Skin of body (tissue), 1 donor: ENCODE measurements at regions not wholly inside any gene's neighbourhood (a gene's known extent, or its start where the extent isn't known, plus 50 kb on each side); places are given as distances from the start of the nearest gene placed in this dataset.
A peak's percentile ranks its signal among the peaks of the same experiment; 100 is the strongest.

Source experiments
- DNase-seq: peaks from one replicate; lab custom pipeline; 2025; lab: John Stamatoyannopoulos, UW

DNA sequence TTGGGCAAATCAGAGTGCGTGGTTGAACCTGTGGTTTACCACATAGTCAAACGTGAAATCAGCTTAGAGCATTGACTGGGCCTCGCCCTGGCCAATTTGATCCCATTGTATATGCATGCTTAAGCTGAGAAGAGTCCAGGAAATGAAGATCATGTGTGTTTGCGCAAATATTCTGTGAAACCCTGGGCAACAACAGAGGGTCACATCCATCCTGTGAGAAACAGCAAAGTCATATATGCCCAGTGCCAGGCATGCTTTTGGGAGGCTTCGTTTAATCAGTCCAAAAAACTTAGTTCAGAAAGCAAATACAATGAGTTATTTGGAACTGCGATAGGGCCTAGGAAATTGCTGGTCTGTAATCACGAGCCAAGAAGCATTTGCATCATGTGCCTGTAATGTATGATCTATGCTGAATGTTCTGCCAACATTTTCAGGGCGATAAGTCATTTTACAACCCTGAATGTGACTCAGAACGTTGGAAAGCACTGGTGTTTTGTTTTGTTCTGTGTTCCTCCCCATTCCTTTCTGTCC lies 412.1 kb upstream of the CELF2 start:
- peak; percentile 92 for DNase-seq

DNA sequence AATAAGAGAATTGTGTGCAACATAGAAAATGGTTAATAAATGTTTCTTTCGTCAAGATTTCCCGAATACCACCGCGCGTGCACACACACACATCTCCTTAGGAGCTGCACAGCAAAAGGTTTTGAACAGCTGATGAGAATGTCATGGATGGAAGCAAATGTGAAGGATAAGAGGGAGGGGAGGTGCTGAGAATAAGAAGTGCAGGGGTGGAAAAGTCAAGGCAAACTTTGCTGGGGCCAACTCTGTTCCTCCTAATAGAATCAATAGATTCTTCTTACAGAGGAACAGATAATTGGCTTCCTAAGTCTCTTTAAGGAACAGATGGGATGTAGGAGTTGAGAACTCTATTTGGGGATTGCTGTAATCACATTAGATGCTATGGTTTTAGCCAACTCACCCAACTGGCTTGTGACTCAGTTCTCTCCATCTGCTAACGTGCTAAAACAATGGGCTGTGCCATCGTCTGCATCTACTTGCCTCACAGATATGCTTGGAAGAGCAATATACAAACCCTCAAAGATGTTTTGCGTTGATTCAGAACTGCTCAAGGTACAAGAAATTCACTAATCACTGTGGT lies 408.2 kb upstream of the CELF2 start:
- no peak for DNase-seq

- no peak for DNase-seq
These were observed 407.5 kb upstream of the CELF2 start for GRCh38 chr10:10610171-10610570.

DNA sequence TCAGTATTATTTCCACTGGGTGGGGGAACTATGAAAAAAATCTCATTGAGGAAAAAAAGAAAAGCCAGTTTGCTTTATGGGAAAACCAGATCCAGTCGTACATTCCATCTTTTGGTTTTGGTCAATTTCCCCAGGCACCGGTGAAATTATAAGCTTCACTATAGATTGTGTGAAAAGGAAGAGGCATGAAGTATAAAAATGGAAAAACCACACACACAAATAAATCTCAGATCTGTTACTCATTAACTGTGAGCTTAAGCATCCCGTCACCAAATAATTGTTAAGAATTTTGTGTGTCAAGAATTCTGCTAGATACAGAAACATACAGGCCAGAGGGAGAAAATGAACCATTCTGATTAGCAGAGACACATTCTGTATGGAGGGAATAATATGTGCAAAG lies 405.5 kb upstream of the CELF2 start:
- DNase-seq = peak; percentile 48

GRCh38 chr10:10613656-10614244 lies 403.9 kb upstream of the CELF2 start:
- DNase-seq = peak; percentile 33

- DNase-seq = peak; percentile 68
These were observed 400.0 kb upstream of the CELF2 start for GRCh38 chr10:10617686-10618085.

DNA sequence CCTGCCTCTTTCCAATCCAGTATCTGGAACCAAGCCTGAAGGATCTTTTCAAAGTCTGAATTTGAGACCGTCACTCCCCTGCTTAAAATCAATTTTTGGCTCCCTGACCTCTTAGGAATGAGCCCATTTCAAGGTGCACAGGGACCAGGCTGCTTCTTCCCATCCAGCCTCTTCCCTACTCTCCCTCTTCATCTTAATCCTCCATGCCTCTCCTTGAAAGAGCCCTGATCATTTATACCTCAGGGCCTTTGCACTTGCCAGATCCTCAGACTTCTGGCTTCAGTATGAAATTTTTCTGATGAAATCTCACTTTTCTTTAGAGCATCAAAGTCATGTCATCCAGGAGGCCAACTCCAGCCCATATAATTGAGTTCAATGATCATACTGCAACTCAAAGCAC lies 399.5 kb upstream of the CELF2 start:
- DNase-seq = no peak

GRCh38 chr10:10623958-10624566 lies 393.6 kb upstream of the CELF2 start:
- peak; percentile 30 for DNase-seq

DNA sequence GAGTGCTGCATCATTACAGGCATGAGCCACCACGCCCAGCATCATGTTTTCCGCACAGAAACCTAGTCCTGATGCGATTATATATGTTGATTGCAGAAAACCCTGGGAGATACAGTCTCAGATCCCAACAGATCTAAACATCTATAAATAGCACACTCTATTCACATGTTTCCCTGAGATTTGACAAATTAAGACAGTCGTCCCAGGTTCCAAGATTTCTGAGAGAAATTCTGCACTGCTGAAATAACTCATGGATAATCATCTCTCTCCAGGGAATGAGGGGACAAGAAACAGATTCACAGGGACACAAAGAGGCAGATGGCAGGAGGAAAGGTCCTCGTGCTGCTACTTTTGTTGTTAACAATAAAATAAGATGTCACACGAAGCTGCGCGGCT lies 393.1 kb upstream of the CELF2 start:
- DNase-seq = no peak

DNA sequence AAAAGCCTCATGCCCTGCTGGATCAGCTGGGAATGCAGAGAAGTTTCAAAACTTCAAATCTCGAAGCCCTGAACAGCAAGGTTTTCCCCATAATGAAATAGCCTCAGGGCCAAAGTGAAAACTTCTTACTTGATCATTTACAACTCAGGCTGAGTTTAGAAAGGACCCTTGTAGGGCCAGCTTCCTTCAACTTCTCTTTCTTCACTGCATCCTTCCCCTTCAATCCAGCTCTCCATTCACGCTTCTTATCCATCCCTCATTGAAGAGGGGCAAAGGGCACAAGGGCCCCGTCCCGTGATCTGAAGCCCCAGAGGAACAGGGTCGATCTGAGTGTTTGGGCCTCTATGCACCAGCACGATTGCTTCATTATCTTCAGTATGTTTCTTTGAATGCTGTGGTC lies 392.2 kb upstream of the CELF2 start:
- no peak for DNase-seq

DNA sequence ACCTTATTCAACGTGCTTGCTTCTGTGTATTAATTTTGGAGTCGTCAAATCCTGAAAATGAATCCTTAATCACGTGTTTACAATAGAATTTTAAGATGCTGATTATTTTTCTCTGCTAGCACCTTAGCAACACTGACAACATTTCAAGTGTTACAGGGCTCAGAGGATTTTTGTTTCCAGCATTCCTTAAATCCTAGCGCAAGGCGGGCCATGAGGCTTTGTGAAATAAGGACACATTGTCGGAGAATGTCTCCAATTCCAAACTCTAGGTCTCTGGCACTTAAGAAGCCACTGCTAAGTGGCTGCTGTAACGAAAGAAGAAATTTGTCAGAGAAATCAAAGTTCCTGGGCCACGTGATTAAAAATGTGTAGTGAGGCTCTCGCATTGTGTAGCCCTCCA lies 390.9 kb upstream of the CELF2 start:
- DNase-seq = peak; percentile 8

GRCh38 chr10:10627414-10627813 lies 390.3 kb upstream of the CELF2 start:
- DNase-seq = no peak

DNA sequence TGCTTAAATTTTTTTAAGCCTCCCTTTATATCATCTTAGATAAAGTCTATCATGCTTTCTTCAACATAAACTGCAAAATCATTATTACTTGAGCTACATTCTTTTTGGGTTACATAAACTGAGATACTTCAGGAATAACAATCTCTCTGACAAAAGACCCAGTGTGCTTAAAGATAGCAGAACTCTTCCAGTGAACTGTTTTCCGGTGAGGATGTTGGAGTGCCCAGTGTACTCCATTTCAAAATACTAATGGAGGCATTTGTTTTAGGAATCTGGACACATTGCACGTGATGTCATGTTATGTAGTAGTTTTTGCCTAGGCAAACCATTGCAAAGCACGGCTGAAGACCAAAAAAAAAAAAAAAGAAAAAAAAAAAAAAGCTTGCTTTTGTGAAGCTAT lies 388.2 kb upstream of the CELF2 start:
- DNase-seq = no peak

GRCh38 chr10:10630281-10630680 lies 387.4 kb upstream of the CELF2 start:
- DNase-seq = no peak

- DNase-seq = no peak
These were observed 386.9 kb upstream of the CELF2 start for GRCh38 chr10:10630782-10631181.

DNA sequence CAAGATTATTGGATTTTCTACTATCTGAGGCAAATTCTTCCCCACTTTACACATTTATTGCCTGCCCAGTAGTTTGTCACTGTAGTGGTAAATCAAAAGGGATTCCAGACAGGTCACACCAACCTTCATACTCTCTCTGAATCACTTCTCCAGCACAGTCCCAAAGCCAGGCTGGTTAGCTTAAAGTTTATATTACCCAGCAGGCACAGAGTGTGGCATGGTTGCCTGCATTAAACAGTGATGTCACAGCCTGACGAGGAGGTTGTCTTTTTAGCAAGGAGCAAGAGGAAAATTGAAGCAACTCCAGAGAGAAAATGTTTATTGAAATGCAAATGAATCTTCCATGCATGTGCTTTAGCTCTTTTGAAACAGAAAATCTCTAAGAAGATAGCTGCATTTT lies 375.5 kb upstream of the CELF2 start:
- DNase-seq = no peak

- DNase-seq = peak; percentile 16
These were observed 374.9 kb upstream of the CELF2 start for GRCh38 chr10:10642751-10643150.

DNA sequence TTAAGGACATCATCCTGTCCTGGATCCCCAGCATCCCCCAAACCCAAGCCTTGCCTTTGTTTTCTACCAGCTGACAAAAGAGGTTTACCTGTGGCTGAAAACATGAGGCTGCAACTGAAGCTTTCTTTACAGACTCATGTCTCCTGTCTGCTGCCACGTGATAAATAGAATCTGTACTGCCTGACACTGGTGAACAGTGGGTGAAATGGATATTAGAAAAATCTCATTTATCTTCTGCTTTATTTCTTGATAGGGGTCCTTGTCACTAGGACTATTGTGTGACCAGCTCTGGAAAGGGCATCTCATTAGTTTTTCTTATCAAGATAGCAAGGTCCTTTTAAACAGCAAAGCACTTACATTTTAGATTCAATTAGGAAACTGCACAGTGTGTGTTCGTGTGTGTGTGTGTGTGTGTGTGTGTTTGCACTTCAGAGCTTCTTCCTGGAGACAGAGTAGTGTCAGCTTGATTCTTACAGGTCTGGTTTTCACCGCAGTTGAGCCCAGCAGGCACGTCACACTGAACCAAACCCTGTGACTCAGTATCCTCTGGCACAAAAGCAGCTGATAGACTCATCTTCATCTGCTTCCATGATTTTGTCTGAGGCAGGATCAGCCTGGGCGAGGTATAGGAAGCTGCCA lies 373.5 kb upstream of the CELF2 start:
- no peak for DNase-seq

DNA sequence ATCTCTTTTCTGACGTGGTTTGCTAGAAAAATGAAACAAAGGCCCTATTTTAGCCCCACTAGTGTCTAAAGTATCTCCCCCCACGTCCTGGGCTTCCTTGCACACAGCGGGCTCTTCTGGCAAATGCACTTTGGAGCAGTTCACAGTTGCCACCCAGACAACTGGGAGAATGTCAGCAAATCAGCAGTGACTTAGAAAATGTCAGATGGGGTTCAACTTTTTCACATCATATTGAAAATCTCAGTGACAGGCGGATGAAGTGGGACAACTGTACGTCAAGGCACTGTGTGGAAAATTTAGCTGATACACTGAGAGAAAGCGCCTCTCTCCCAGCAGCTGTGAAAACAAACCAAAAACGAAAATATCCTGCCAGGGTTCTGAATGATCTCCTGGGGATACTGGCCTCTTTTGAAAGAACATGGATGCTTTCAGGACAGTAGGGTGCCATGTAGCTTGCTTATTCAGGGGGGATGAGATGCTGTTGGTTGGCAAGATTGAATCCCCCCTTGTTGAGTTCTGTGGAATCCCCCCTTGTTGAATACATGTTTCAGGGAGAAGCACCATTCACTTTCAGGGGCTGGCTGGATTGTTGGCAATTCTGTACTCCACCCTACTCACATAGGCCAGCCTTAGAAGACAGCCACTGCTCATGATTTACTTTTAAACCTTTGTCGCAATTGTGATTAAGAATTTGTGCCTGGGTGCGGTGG lies 372.8 kb upstream of the CELF2 start:
- DNase-seq = no peak

GRCh38 chr10:10647331-10647730 lies 370.3 kb upstream of the CELF2 start:
- no peak for DNase-seq

GRCh38 chr10:10657139-10657760 lies 360.4 kb upstream of the CELF2 start:
- DNase-seq = no peak
